ENCODE measurements at regions not wholly inside any gene's neighbourhood (a gene's known extent, or its start where the extent isn't known, plus 50 kb on each side); places are given as distances from the start of the nearest gene placed in this dataset.

- TF ChIP-seq KLF1 (tag by site-specific recombination; IDR thresholded peaks at IDR 0.05): no peak
- TF ChIP-seq, protein P1, sequence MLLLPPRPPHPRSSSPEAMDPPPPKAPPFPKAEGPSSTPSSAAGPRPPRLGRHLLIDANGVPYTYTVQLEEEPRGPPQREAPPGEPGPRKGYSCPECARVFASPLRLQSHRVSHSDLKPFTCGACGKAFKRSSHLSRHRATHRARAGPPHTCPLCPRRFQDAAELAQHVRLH (tag by site-specific recombination; IDR thresholded peaks at IDR 0.05): no peak
- TF ChIP-seq, protein P2, sequence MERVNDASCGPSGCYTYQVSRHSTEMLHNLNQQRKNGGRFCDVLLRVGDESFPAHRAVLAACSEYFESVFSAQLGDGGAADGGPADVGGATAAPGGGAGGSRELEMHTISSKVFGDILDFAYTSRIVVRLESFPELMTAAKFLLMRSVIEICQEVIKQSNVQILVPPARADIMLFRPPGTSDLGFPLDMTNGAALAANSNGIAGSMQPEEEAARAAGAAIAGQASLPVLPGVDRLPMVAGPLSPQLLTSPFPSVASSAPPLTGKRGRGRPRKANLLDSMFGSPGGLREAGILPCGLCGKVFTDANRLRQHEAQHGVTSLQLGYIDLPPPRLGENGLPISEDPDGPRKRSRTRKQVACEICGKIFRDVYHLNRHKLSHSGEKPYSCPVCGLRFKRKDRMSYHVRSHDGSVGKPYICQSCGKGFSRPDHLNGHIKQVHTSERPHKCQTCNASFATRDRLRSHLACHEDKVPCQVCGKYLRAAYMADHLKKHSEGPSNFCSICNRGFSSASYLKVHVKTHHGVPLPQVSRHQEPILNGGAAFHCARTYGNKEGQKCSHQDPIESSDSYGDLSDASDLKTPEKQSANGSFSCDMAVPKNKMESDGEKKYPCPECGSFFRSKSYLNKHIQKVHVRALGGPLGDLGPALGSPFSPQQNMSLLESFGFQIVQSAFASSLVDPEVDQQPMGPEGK (tag by site-specific recombination; IDR thresholded peaks at IDR 0.05): no peak
Measured at GRCh38 chr4:53844551-53844950, 219.9 kb downstream of the CHIC2 start.
